Uterus (tissue), 3 donors: ENCODE measurements at regions not wholly inside any gene's neighbourhood (a gene's known extent, or its start where the extent isn't known, plus 50 kb on each side); places are given as distances from the start of the nearest gene placed in this dataset.

Experiments
- DNase-seq, 2 donors: peaks; one replicate each; pipeline ENCODE4 v3.0.0-alpha.2; 2019 to 2020
- H3K27ac ChIP-seq, 2 donors: fragments of 200-600 bp; sonication (generic); 1 replicate in 1 of 2; 2 replicates in 1 of 2; pipeline ENCODE4 v1.5.1; 2016 to 2018
- H3K27me3 ChIP-seq, 2 donors: fragments of 200-600 bp; sonication (generic); one replicate each; pipeline ENCODE4 v1.5.1; 2018 to 2019; ENCODE audit warnings: control low read depth in 1 of 2
- H3K36me3 ChIP-seq, 2 donors: fragments of 200-600 bp; sonication (generic); one replicate each; pipeline ENCODE4 v1.5.1; 2019; ENCODE audit warnings: control low read depth in 1 of 2
- H3K4me1 ChIP-seq, 2 donors: fragments of 200-600 bp; sonication (generic); one replicate each; pipeline ENCODE4 v1.5.1; 2018 to 2019; ENCODE audit warnings: control low read depth in 1 of 2
- H3K4me3 ChIP-seq, 2 donors: fragments of 200-600 bp; sonication (generic); 1 replicate in 1 of 2; 2 replicates in 1 of 2; pipeline ENCODE4 v1.5.1; 2018 to 2019; ENCODE audit warnings: mild to moderate bottlenecking in 1 of 2
- H3K9me3 ChIP-seq, 2 donors: fragments of 200-600 bp; sonication (generic); one replicate each; pipeline ENCODE4 v1.5.1; 2019; ENCODE audit warnings: control low read depth in 1 of 2
- CTCF ChIP-seq, 4 experiments: fragments of 200-600 bp in 2 of 4; fragments of 450-650 bp in 2 of 4; sonication (generic) in 2 of 4; IDR thresholded peaks; one replicate each; pipeline ENCODE4 v1.5.1; 2016 to 2019; ENCODE audit warnings: antibody characterized with exemption in 4 of 4, mild to moderate bottlenecking in 2 of 4, moderate library complexity in 1 of 4
- POLR2A ChIP-seq, 2 donors: fragments of 450-650 bp; IDR thresholded peaks; one replicate each; pipeline ENCODE4 v1.6.1; 2016; ENCODE audit warnings: antibody characterized with exemption in 2 of 2, mild to moderate bottlenecking in 1 of 2, moderate library complexity in 1 of 2
- intact Hi-C: fragments of 100-400 bp; cut with DNase I; formaldehyde crosslinking; loops from one replicate; pipeline ENCODE4 v1.15.1; 2023; ENCODE audit warnings: low total_unique reads
- donor health status: DM: yes; HTN: yes; CAD: no.

- H3K36me3 ChIP-seq = no peaks in the 10 kb centered on the region
- H3K27ac ChIP-seq = no peak overlapping the region
- no peak for DNase-seq
- H3K4me1 ChIP-seq = peaks cover 0 to 9% of the 10 kb centered on the region in 2 donors
- no peaks in the 10 kb centered on the region for H3K27me3 ChIP-seq
- TF ChIP-seq POLR2A (IDR thresholded peaks at IDR 0.05) = no peak
- H3K9me3 ChIP-seq = no peaks in the 10 kb centered on the region
- intact Hi-C loops = no loop called here
- no peak overlapping the region for H3K4me3 ChIP-seq
Measured at GRCh38 chr5:93123127-93123526, 457.9 kb downstream of the NR2F1-AS1 start.

- no peaks in the 10 kb centered on the region for H3K36me3 ChIP-seq
- no peaks in the 10 kb centered on the region for H3K27me3 ChIP-seq
- TF ChIP-seq CTCF (IDR thresholded peaks at IDR 0.05) (no peak), POLR2A (IDR thresholded peaks at IDR 0.05) (no peak)
- intact Hi-C loops = no loop called here
- no peaks in the 10 kb centered on the region for H3K9me3 ChIP-seq
- DNase-seq = no peak
- peaks cover 0 to 3% of the 10 kb centered on the region in 2 donors for H3K4me1 ChIP-seq
- H3K27ac ChIP-seq = no peak overlapping the region
- H3K4me3 ChIP-seq = no peak overlapping the region
Measured at GRCh38 chr5:93122446-93122845, 458.6 kb downstream of the NR2F1-AS1 start.

GRCh38 chr5:93120771-93121170, 460.2 kb downstream of the NR2F1-AS1 start:
- Histone ChIP-seq H3K36me3 (no peaks in the 10 kb centered on the region), H3K4me1 (no peaks in the 10 kb centered on the region), H3K9me3 (no peaks in the 10 kb centered on the region), H3K27me3 (no peaks in the 10 kb centered on the region), H3K27ac (no peak overlapping the region), H3K4me3 (no peak overlapping the region)
- DNase-seq = no peak
- intact Hi-C loops = no loop called here
- TF ChIP-seq POLR2A (IDR thresholded peaks at IDR 0.05) (no peak), CTCF (IDR thresholded peaks at IDR 0.05) (no peak)

- Histone ChIP-seq H3K9me3 (no peaks in the 10 kb centered on the region), H3K4me1 (no peaks in the 10 kb centered on the region), H3K27me3 (no peaks in the 10 kb centered on the region), H3K36me3 (no peaks in the 10 kb centered on the region), H3K4me3 (no peak overlapping the region), H3K27ac (no peak overlapping the region)
- DNase-seq = no peak
- intact Hi-C loops = no loop called here
- no peak for TF ChIP-seq POLR2A (IDR thresholded peaks at IDR 0.05)
- no peak for TF ChIP-seq CTCF (IDR thresholded peaks at IDR 0.05)
Measured at GRCh38 chr5:93120051-93120450, 461.0 kb downstream of the NR2F1-AS1 start.

GRCh38 chr5:93117751-93118531, 463.1 kb downstream of the NR2F1-AS1 start:
- Histone ChIP-seq H3K9me3 (no peaks in the 10 kb centered on the region), H3K4me1 (no peaks in the 10 kb centered on the region), H3K4me3 (no peak overlapping the region), H3K36me3 (no peaks in the 10 kb centered on the region), H3K27me3 (no peaks in the 10 kb centered on the region), H3K27ac (no peak overlapping the region)
- intact Hi-C loops = no loop called here
- TF ChIP-seq CTCF (IDR thresholded peaks at IDR 0.05) = no peak
- no peak for TF ChIP-seq POLR2A (IDR thresholded peaks at IDR 0.05)
- DNase-seq = no peak
